Peyer's patch (tissue), 4 donors: ENCODE measurements at regions not wholly inside any gene's neighbourhood (a gene's known extent, or its start where the extent isn't known, plus 50 kb on each side); places are given as distances from the start of the nearest gene placed in this dataset.

Experiments
- DNase-seq, 3 donors: peaks; one replicate each; pipeline ENCODE4 v3.0.0-alpha.2; 2017 to 2019
- H3K27ac ChIP-seq, 4 donors: fragments of 200-600 bp; sonication (generic); one replicate each; pipeline ENCODE4 v1.5.1; 2016 to 2019
- H3K27me3 ChIP-seq, 2 donors: fragments of 200-600 bp; sonication (generic); one replicate each; pipeline ENCODE4 v1.5.1; 2019
- H3K36me3 ChIP-seq, 3 donors: fragments of 200-600 bp; sonication (generic); one replicate each; pipeline ENCODE4 v1.5.1; 2016 to 2019
- H3K4me1 ChIP-seq, 4 donors: fragments of 200-600 bp; sonication (generic); one replicate each; pipeline ENCODE4 v1.5.1; 2016 to 2019
- H3K4me3 ChIP-seq, 4 donors: fragments of 200-600 bp; sonication (generic); 1 replicate in 3 of 4; 2 replicates in 1 of 4; pipeline ENCODE4 v1.5.1; 2016 to 2019; ENCODE audit warnings: mild to moderate bottlenecking in 1 of 4
- H3K9me3 ChIP-seq, 4 donors: fragments of 200-600 bp; sonication (generic); one replicate each; pipeline ENCODE4 v1.5.1; 2016 to 2019; ENCODE audit warnings: mild to moderate bottlenecking in 1 of 4
- CTCF ChIP-seq, 6 experiments: fragments of 450-650 bp in 4 of 6; fragments of 200-600 bp in 2 of 6; sonication (generic) in 1 of 6; IDR thresholded peaks; one replicate each; pipeline ENCODE4 v1.5.1; 2017 to 2019; ENCODE audit warnings: antibody characterized with exemption in 6 of 6, mild to moderate bottlenecking in 3 of 6, moderate library complexity in 1 of 6
- POLR2A ChIP-seq, 2 donors: fragments of 450-650 bp; IDR thresholded peaks; one replicate each; pipeline ENCODE4 v1.5.1; 2017; ENCODE audit warnings: antibody characterized with exemption in 2 of 2, mild to moderate bottlenecking in 2 of 2, moderate library complexity in 2 of 2

DNA sequence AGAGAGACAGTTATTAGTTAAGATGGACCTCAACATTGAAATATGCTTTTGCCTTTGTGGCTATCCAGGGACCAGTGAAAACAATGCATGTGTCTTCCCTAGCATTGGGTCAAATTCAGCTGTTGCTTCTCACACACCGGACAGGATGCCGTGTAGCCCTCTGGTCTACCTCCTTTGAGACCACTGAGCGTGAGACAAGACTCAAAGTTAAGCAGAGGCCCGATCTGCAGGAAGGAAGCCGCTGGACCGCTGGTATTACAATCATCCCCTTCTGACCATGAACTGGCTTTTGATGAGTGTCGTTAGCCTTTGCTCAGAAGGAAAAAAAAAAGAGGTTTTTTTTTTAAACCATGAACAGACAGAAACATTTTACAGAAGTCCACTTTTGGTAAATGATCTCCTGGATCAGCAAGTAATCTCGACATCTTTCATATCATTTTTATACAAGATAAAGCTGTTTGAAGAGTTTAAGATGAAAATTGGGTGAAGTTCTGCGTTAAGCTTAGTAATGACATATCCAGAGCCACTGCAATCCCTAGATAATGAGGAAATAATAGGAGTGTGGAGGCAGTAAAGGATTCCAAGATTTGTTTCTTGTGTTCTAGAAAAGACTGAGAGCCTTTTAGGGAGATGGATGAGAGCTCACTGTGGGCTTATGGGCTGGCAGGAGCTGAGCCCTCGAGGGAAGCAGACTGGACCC, 622.8 kb downstream of the QKI start:
- Histone ChIP-seq H3K4me3 (no peak overlapping the region), H3K27me3 (no peaks in the 10 kb centered on the region), H3K36me3 (no peaks in the 10 kb centered on the region), H3K27ac (no peak overlapping the region), H3K9me3 (no peaks in the 10 kb centered on the region), H3K4me1 (no peaks in the 10 kb centered on the region)
- TF ChIP-seq CTCF (IDR thresholded peaks at IDR 0.05), result no peak
- no peak for TF ChIP-seq POLR2A (IDR thresholded peaks at IDR 0.05)
- no peak for DNase-seq

DNA sequence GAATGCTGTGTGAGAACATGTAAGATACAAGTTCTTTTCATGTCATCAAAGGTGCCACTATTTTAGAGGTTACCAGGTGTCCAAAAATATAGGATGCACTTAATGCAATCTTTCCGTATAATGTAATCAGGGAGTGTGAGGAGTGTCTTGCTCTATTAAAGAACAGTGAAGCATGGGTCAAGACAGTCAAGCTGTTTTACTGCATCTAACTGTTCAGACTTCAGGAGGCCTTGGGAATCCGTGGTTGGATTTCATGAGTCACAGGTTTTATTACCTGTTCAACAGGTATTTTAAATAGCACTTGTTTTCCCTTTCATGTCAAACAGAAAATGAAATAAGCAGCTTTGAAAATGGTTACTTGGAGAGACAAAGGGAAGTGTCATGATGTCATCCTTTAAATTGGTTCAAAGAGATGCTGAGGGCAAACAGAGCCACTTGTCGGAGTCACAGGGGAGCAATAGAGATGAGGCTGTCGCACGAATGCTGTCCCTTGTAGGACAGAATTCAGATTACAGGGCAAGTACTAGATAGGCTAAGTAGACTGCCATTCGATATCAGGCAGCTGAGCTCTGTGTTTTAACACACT, 621.5 kb downstream of the QKI start:
- Histone ChIP-seq H3K36me3 (no peaks in the 10 kb centered on the region), H3K4me1 (no peaks in the 10 kb centered on the region), H3K9me3 (no peaks in the 10 kb centered on the region), H3K4me3 (no peak overlapping the region), H3K27me3 (no peaks in the 10 kb centered on the region), H3K27ac (no peak overlapping the region)
- no peak for DNase-seq
- TF ChIP-seq POLR2A (IDR thresholded peaks at IDR 0.05), result no peak
- TF ChIP-seq CTCF (IDR thresholded peaks at IDR 0.05), result no peak

- Histone ChIP-seq H3K27ac (no peak overlapping the region), H3K4me3 (no peak overlapping the region), H3K27me3 (no peaks in the 10 kb centered on the region), H3K9me3 (no peaks in the 10 kb centered on the region), H3K4me1 (no peaks in the 10 kb centered on the region), H3K36me3 (no peaks in the 10 kb centered on the region)
- TF ChIP-seq CTCF (IDR thresholded peaks at IDR 0.05) (no peak), POLR2A (IDR thresholded peaks at IDR 0.05) (no peak)
- DNase-seq, result no peak
Observed at GRCh38 chr6:164034602-164035140, 620.2 kb downstream of the QKI start.

DNA sequence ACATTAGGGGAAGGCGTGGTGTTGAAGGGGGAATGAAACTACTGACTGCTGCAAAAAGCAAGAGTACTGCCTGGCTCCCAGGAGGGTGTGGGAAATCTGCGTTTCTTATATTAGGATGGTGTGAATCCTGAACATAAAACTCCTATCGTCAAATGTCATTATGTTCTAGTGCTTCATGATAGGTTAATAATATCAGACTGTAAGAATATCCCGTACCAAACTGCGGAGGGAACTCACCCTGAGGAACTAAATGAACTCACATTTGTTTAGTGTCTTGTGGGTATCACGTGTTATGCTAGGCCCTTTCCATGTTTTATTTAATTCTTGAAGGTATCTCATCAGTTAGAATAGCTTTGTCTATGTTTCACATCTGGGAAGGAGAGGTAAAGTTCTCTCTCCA, 610.7 kb downstream of the QKI start:
- Histone ChIP-seq H3K4me3 (no peak overlapping the region), H3K4me1 (no peaks in the 10 kb centered on the region), H3K27ac (no peak overlapping the region), H3K27me3 (no peaks in the 10 kb centered on the region), H3K9me3 (no peaks in the 10 kb centered on the region), H3K36me3 (no peaks in the 10 kb centered on the region)
- TF ChIP-seq CTCF (IDR thresholded peaks at IDR 0.05) (no peak), POLR2A (IDR thresholded peaks at IDR 0.05) (no peak)
- no peak for DNase-seq

DNA sequence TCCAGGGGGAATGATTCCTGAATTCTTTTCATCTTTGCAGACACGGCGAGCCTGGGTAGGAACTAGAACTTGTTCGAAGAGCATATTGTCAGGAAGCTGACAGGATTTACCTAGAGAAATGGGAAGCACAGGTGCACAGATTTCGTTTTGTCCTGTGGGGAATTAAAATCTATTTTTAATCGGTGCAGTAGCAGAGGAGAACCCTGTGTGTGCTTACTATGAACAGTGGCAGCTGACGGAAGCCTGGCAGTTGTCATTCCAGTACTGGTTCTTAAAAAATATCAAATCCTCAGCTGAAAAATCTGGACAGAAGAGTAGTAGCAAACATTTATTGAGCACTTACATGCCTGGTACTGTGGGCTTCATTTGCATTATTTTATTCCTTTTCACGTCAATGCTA, 609.0 kb downstream of the QKI start:
- Histone ChIP-seq H3K4me1 (no peaks in the 10 kb centered on the region), H3K4me3 (no peak overlapping the region), H3K36me3 (no peaks in the 10 kb centered on the region), H3K27ac (no peak overlapping the region), H3K9me3 (no peaks in the 10 kb centered on the region), H3K27me3 (no peaks in the 10 kb centered on the region)
- TF ChIP-seq CTCF (IDR thresholded peaks at IDR 0.05), result no peak
- TF ChIP-seq POLR2A (IDR thresholded peaks at IDR 0.05), result no peak
- DNase-seq, result no peak
